ENCODE measurements at regions not wholly inside any gene's neighbourhood (a gene's known extent, or its start where the extent isn't known, plus 50 kb on each side); places are given as distances from the start of the nearest gene placed in this dataset.

DNA sequence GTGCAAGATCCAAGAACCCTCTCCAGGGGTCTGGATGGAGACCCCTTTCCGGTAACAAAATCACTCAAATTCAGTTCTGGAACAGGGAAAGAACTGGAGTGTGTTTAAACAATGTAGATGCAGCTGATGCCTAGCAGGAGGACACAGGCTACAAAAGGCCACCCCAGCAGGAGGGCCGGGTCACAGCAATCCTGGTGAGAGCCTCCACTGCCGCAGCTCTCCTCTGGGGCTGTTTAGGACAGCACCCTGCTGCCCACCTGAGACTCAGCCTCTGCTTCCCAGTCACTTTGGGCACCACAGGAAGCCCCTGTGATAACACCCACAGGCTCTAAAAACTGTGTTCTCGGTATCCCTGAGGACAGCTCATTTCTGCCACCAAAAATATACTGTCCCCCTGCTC lies 318.7 kb upstream of the NBEA start (continued):
- TF ChIP-seq RAD21 (IDR thresholded peaks at IDR 0.05; ENCODE audit: low read depth) (no peak), EGR1 (IDR thresholded peaks at IDR 0.05; ENCODE audit: low read depth) (no peak)

DNA sequence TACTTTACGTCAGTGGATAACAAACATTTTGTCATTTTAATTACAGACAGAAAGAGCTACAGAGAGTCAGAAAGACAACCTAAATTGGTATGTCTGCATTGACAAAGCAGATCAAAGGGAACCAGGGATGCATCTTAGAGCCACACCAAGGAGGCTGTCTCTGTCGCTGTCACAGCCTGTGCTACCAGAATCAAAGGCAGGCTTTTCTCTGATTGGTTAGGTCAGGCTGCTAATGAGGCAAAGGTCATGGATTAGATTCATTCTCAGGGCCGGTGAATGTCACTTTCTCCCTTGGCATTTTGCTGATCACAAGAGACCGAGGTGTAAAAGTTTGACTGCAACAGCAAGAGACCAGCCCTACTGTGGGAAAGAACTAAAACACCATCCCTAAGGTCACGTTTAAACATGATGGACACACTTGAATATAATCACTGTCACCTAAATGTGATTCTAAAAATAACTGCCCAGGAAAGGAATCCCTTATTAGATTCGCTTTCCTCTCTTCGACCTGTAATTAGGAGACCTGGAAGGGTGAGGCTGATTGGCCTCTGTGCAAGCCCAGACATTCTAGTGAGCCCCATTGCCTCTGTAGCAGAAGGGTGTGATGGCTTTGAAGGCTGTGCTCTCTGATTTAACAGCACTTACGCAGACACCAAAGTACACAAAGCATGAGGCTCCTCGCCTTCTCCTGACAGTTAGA lies 314.4 kb upstream of the NBEA start:
- ChIA-PET CTCF (no interaction called here), RAD21 (ENCODE audit: low non-redundant PET in 1 of 2, low total read pairs in 2 of 2, uncharacterized antibody in 2 of 2, unreplicated experiment in 2 of 2) (no interaction called here), POLR2A (no interaction called here)
- Histone ChIP-seq H3K9ac (ENCODE audit: low read length) (no peak overlapping the region), H3K27me3 (ENCODE audit: insufficient read depth, low read length) (no peaks in the 10 kb centered on the region), H3K36me3 (ENCODE audit: control insufficient read depth in 1 of 2, insufficient read depth in 2 of 2, low read length in 2 of 2) (no peaks in the 10 kb centered on the region), H3K4me1 (ENCODE audit: control insufficient read depth in 1 of 2, insufficient read depth in 2 of 2, low read length in 2 of 2) (no peaks in the 10 kb centered on the region), H3K9me2 (ENCODE audit: insufficient read depth) (no peaks in the 10 kb centered on the region), H3K27ac (ENCODE audit: low read depth, low read length) (no peak overlapping the region), H3K79me2 (ENCODE audit: insufficient read depth, low read length) (no peaks in the 10 kb centered on the region), H3K9me3 (ENCODE audit: control insufficient read depth in 1 of 2, insufficient read depth in 1 of 2, low read depth in 1 of 2, low read length in 2 of 2) (no peaks in the 10 kb centered on the region), H3K4me3 (replicated peaks in 1 of 2; ENCODE audit: low read depth in 1 of 2, low read length in 2 of 2) (no peak overlapping the region), H3K4me2 (ENCODE audit: low read length) (no peak overlapping the region), H2AFZ (ENCODE audit: low read depth, low read length, poor library complexity, severe bottlenecking) (no peak overlapping the region), H4K20me1 (ENCODE audit: insufficient read depth) (no peaks in the 10 kb centered on the region; the same call in 1 of the 2 replicates)
- TF ChIP-seq RAD21 (IDR thresholded peaks at IDR 0.05; ENCODE audit: low read depth) (no peak), SRF (IDR thresholded peaks at IDR 0.05; ENCODE audit: low read depth) (no peak), POLR2A (IDR thresholded peaks at IDR 0.05; ENCODE audit: borderline replicate concordance, extremely low read depth, insufficient read depth, insufficient read length) (no peak), ELF1 (IDR thresholded peaks at IDR 0.05; ENCODE audit: borderline replicate concordance, low read depth) (no peak), ZNF274 (IDR thresholded peaks at IDR 0.05; ENCODE audit: low read depth, low read length) (no peak), ZFX (IDR thresholded peaks at IDR 0.05) (no peak), CEBPB (IDR thresholded peaks at IDR 0.05; ENCODE audit: low read depth) (no peak), CBX3 (IDR thresholded peaks at IDR 0.05; ENCODE audit: low read depth) (no peak), EGR1 (IDR thresholded peaks at IDR 0.05; ENCODE audit: low read depth) (no peak), EZH2 (IDR thresholded peaks at IDR 0.05) (no peak), TCF7L2 (IDR thresholded peaks at IDR 0.05; ENCODE audit: borderline replicate concordance, extremely low read depth, insufficient read depth, insufficient read length) (no peak)
- TF ChIP-seq, protein P1, sequence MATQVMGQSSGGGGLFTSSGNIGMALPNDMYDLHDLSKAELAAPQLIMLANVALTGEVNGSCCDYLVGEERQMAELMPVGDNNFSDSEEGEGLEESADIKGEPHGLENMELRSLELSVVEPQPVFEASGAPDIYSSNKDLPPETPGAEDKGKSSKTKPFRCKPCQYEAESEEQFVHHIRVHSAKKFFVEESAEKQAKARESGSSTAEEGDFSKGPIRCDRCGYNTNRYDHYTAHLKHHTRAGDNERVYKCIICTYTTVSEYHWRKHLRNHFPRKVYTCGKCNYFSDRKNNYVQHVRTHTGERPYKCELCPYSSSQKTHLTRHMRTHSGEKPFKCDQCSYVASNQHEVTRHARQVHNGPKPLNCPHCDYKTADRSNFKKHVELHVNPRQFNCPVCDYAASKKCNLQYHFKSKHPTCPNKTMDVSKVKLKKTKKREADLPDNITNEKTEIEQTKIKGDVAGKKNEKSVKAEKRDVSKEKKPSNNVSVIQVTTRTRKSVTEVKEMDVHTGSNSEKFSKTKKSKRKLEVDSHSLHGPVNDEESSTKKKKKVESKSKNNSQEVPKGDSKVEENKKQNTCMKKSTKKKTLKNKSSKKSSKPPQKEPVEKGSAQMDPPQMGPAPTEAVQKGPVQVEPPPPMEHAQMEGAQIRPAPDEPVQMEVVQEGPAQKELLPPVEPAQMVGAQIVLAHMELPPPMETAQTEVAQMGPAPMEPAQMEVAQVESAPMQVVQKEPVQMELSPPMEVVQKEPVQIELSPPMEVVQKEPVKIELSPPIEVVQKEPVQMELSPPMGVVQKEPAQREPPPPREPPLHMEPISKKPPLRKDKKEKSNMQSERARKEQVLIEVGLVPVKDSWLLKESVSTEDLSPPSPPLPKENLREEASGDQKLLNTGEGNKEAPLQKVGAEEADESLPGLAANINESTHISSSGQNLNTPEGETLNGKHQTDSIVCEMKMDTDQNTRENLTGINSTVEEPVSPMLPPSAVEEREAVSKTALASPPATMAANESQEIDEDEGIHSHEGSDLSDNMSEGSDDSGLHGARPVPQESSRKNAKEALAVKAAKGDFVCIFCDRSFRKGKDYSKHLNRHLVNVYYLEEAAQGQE (IDR thresholded peaks at IDR 0.05; ENCODE audit: low read depth): no peak
- DNase-seq (ENCODE audit: low read depth, low spot score) (no peak), ATAC-seq (no peak)
- no TSS peak for BruUV-seq (replicated peaks)
- intact Hi-C loops (cut with micrococcal nuclease): no loop called here
